Kidney (tissue), 13 donors: ENCODE measurements at regions not wholly inside any gene's neighbourhood (a gene's known extent, or its start where the extent isn't known, plus 50 kb on each side); places are given as distances from the start of the nearest gene placed in this dataset.

Experiments
- DNase-seq, 5 donors: peaks; one replicate each; pipeline ENCODE4 v3.0.0-alpha.2; 2013 to 2020
- FAIRE-seq: peaks from 2 replicates; lab custom pipeline; 2012; peaks lifted over from hg19 to GRCh38; lab: Jason Lieb, UNC
- H3K27ac ChIP-seq, 2 donors: one replicate each; pipeline ENCODE4 v1.7.0; 2013; ENCODE audit warnings: low read depth in 2 of 2, low read length in 2 of 2, inconsistent platforms in 1 of 2
- H3K27me3 ChIP-seq: one replicate; pipeline ENCODE4 v1.7.1; 2013; ENCODE audit warnings: low read length, inconsistent platforms; ENCODE audit not compliant: control insufficient read depth, insufficient read depth
- H3K36me3 ChIP-seq, 3 donors: one replicate each; pipeline versions ENCODE4 v1.7.0 to v1.7.1; 2013; ENCODE audit warnings: low read length in 3 of 3, control low read depth in 1 of 3, inconsistent platforms in 1 of 3; ENCODE audit not compliant: insufficient read depth in 3 of 3, control insufficient read depth in 2 of 3
- H3K4me1 ChIP-seq, 3 donors: one replicate each; pipeline versions ENCODE4 v1.7.0 to v1.7.1; 2013; ENCODE audit warnings: low read length in 3 of 3, inconsistent platforms in 1 of 3, low read depth in 1 of 3; ENCODE audit not compliant: control insufficient read depth in 2 of 3, insufficient read depth in 2 of 3
- H3K4me3 ChIP-seq, 3 donors: one replicate each; pipeline versions ENCODE4 v1.7.0 to v1.8.1; 2013; ENCODE audit warnings: low read length in 3 of 3, control low read depth in 1 of 3, inconsistent platforms in 1 of 3
- H3K9ac ChIP-seq, 3 donors: one replicate each; pipeline versions ENCODE4 v1.7.0 to v1.7.1; 2013; ENCODE audit warnings: low read length in 3 of 3, control low read depth in 1 of 3, inconsistent platforms in 1 of 3
- H3K9me3 ChIP-seq, 3 donors: one replicate each; pipeline versions ENCODE4 v1.7.0 to v1.7.1; 2013; ENCODE audit warnings: low read length in 3 of 3, control low read depth in 1 of 3, inconsistent platforms in 1 of 3; ENCODE audit not compliant: control insufficient read depth in 2 of 3, insufficient read depth in 1 of 3
- intact Hi-C: fragments of 100-400 bp; cut with DNase I; formaldehyde crosslinking; loops from one replicate; pipeline ENCODE4 v1.11.1; 2022
- TF ChIP-seq, protein P1 (sequence below): IDR thresholded peaks from 3 replicates; pipeline ENCODE4 v1.5.1; 2012; ENCODE audit warnings: mild to moderate bottlenecking, moderate library complexity, borderline replicate concordance; ENCODE audit not compliant: insufficient read depth; ENCODE audit errors: extremely low read depth
- donor health status: control.
- donor health status: control.
- donor health status: control.
- donor health status: control.
- donor health status: control.
- donor health status: DM: yes; HTN: yes; CAD: no.
- donor health status: Normal renal cell carcinoma (clear cell type).

DNA sequence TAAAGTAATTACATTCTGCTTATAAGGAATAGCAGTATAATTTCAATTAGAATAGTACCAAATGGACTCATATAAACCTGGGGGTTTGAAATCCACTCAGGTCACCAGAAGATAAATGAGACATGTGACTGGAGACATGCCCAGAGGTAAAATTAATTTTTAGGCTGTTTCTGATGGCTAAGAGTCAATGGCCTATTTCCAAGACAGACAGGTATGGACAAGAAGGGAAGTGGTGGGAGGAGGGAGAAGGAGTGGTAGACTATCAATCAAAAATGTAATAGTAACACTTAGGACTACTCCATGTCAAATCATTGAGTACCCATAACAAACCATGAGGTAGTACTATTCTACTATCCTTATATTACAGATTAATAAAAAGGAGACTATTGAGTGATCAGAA lies 544.0 kb downstream of the GALC start:
- no peaks in the 10 kb centered on the region for H3K27me3 ChIP-seq
- no peak overlapping the region for H3K27ac ChIP-seq
- no peaks in the 10 kb centered on the region for H3K4me1 ChIP-seq
- no peaks in the 10 kb centered on the region for H3K9me3 ChIP-seq
- TF ChIP-seq, protein P1, sequence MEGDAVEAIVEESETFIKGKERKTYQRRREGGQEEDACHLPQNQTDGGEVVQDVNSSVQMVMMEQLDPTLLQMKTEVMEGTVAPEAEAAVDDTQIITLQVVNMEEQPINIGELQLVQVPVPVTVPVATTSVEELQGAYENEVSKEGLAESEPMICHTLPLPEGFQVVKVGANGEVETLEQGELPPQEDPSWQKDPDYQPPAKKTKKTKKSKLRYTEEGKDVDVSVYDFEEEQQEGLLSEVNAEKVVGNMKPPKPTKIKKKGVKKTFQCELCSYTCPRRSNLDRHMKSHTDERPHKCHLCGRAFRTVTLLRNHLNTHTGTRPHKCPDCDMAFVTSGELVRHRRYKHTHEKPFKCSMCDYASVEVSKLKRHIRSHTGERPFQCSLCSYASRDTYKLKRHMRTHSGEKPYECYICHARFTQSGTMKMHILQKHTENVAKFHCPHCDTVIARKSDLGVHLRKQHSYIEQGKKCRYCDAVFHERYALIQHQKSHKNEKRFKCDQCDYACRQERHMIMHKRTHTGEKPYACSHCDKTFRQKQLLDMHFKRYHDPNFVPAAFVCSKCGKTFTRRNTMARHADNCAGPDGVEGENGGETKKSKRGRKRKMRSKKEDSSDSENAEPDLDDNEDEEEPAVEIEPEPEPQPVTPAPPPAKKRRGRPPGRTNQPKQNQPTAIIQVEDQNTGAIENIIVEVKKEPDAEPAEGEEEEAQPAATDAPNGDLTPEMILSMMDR: no peak
- no peak overlapping the region for H3K4me3 ChIP-seq
- intact Hi-C loops: no loop called here
- H3K9ac ChIP-seq: no peak overlapping the region
- FAIRE-seq (no peak), DNase-seq (no peak)
- H3K36me3 ChIP-seq: no peaks in the 10 kb centered on the region

DNA sequence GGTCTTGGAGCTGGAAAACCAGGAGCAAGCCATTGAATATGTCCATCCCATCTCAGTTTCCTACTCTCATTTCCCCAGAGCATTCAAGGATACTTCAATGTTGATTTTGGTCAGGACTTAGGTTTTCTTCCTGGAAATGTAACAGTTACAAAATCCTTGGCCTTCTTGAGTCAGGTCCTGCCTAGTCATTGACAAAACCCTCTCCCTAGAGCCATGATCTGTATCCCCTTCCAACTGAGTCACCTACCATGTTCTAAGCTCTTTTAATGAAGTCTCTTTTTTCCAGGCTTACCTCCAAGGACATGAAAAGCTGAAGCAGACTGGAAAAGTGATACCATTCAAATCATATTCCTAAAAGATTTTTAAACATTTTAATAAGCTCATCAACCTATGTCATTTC lies 549.2 kb downstream of the GALC start:
- Histone ChIP-seq H3K4me3 (no peak overlapping the region), H3K36me3 (no peaks in the 10 kb centered on the region), H3K4me1 (no peaks in the 10 kb centered on the region), H3K9me3 (no peaks in the 10 kb centered on the region), H3K27me3 (no peaks in the 10 kb centered on the region), H3K27ac (no peak overlapping the region), H3K9ac (no peak overlapping the region)
- TF ChIP-seq, protein P1: no peak
- intact Hi-C loops: no loop called here
- no peak for DNase-seq
- FAIRE-seq: no peak

GRCh38 chr14:87443039-87443438 lies 549.9 kb downstream of the GALC start:
- H3K27ac ChIP-seq: no peak overlapping the region
- intact Hi-C loops: no loop called here
- H3K36me3 ChIP-seq: no peaks in the 10 kb centered on the region
- DNase-seq: no peak
- no peaks in the 10 kb centered on the region for H3K9me3 ChIP-seq
- no peak for FAIRE-seq
- TF ChIP-seq, protein P1: no peak
- no peak overlapping the region for H3K4me3 ChIP-seq
- no peaks in the 10 kb centered on the region for H3K4me1 ChIP-seq
- H3K27me3 ChIP-seq: no peaks in the 10 kb centered on the region
- no peak overlapping the region for H3K9ac ChIP-seq

DNA sequence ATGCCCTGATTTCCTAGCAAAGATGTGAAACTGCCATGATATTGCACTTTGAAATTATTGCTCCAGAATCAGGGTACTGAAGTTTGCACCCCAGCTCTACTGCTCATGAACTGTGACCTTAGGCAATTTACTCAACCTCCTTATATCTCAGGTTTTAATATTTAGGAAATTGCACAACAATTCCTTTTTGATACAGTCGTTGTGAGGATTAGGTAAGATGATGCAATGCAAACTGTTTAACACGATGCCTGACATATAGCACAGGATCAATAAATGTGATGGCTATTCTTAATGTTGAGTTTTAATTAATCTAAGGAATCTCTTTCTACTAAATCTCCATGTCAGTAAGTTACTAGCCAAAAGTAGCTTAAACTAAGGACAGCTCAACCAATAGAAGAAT lies 555.8 kb downstream of the GALC start:
- H3K9ac ChIP-seq: no peak overlapping the region
- TF ChIP-seq, protein P1: no peak
- DNase-seq: no peak
- H3K27me3 ChIP-seq: no peaks in the 10 kb centered on the region
- no peaks in the 10 kb centered on the region for H3K36me3 ChIP-seq
- H3K27ac ChIP-seq: no peak overlapping the region
- H3K4me3 ChIP-seq: no peak overlapping the region
- FAIRE-seq: no peak
- intact Hi-C loops: no loop called here
- H3K9me3 ChIP-seq: no peaks in the 10 kb centered on the region
- H3K4me1 ChIP-seq: no peaks in the 10 kb centered on the region
